Heart right ventricle (tissue), 16 donors: ENCODE measurements at regions not wholly inside any gene's neighbourhood (a gene's known extent, or its start where the extent isn't known, plus 50 kb on each side); places are given as distances from the start of the nearest gene placed in this dataset.

Experiments
- ATAC-seq, 8 donors: fragments of 200-7000 bp; cut with Tn5 transposase; one replicate each; pipeline ENCODE4 v1.9.1; 2020; ENCODE audit warnings: mild to moderate bottlenecking in 8 of 8, moderate library complexity in 8 of 8, moderate number of reproducible peaks in 1 of 8
- DNase-seq, 2 donors: peaks; one replicate each; pipeline ENCODE4 v3.0.0-alpha.2; 2020
- H3K27ac ChIP-seq, 10 donors: fragments of 200-600 bp; sonication (generic) in 2 of 10; one replicate each; pipeline versions ENCODE4 v1.5.0 to v1.8.0; 2020 to 2022; ENCODE audit warnings: mild to moderate bottlenecking in 3 of 10
- H3K27me3 ChIP-seq, 7 donors: fragments of 200-600 bp; one replicate each; pipeline ENCODE4 v1.8.0; 2021 to 2022; ENCODE audit warnings: mild to moderate bottlenecking in 2 of 7
- H3K36me3 ChIP-seq, 9 donors: fragments of 200-600 bp; sonication (generic) in 1 of 9; one replicate each; pipeline versions ENCODE4 v1.5.0 to v1.8.0; 2020 to 2022; ENCODE audit warnings: mild to moderate bottlenecking in 2 of 9
- H3K4me1 ChIP-seq, 9 donors: fragments of 200-600 bp; sonication (generic) in 1 of 9; one replicate each; pipeline versions ENCODE4 v1.5.0 to v1.8.0; 2020 to 2022; ENCODE audit warnings: mild to moderate bottlenecking in 4 of 9
- H3K4me3 ChIP-seq, 10 donors: fragments of 200-600 bp; sonication (generic) in 2 of 10; one replicate each; pipeline versions ENCODE4 v1.5.0 to v1.8.0; 2020 to 2022; ENCODE audit warnings: mild to moderate bottlenecking in 7 of 10, moderate library complexity in 2 of 10
- H3K9me3 ChIP-seq, 11 donors: fragments of 200-600 bp in 10 of 11; sonication (generic) in 2 of 11; one replicate each; pipeline versions ENCODE4 v1.5.0 to v1.8.0; 2013 to 2022; ENCODE audit warnings: mild to moderate bottlenecking in 2 of 11, control low read depth in 1 of 11, moderate library complexity in 1 of 11
- CTCF ChIP-seq, 9 donors: fragments of 200-600 bp; sonication (generic) in 2 of 9; IDR thresholded peaks; one replicate each; pipeline versions ENCODE4 v1.5.0 to v1.8.0; 2021 to 2022; ENCODE audit warnings: antibody characterized with exemption in 9 of 9, mild to moderate bottlenecking in 5 of 9, moderate library complexity in 1 of 9
- WGBS, 2 donors: extraction: QIAGEN DNeasy Blood & Tissue Kit; methylation state at CpG; one replicate each; pipeline ENCODE4 v1.1.7; 2013; ENCODE audit warnings: inconsistent platforms in 1 of 2; 5-methylcytosine and 5-hydroxymethylcytosine counted together
- intact Hi-C, 10 donors: fragments of 100-400 bp; cut with DNase I; formaldehyde crosslinking; loops; one replicate each; pipeline versions ENCODE4 v1.11.1 to v1.14.2; 2022
- donor health status: Arrhythmogenic right ventricular cardiomyopathy.
- donor health status: ischemic (EF 13 %, LVEDD 7.1; RV severe dilation, severe dysfunction).
- donor health status: healthy with polysubstance abuse.
- donor health status: DM: no; HTN: yes; CAD: no.
- donor health status: DM: no; HTN: no; CAD: no.
- donor health status: ischemic (EF 25% LVEDD 6.9; RV normal size, moderate dysfunction).
- donor health status: ischemic (EF 25% LVEDD 5.7; RV mildly dilated, moderate dysfunction).
- donor health status: healthy.
- donor health status: DM: yes; HTN: yes; CAD: no.
- donor health status: Ischemic cardiomyopathy.
- donor health status: ischemic (EF 35%, LVEDD 5.7; RV mildly dilated, moderate dysfunction).
- donor health status: nonischemic (EF 11% LVEDD 7.7; RV severe dilation, severe dysfunction).
- donor health status: DM: yes; HTN: yes; CAD: no.
- donor health status: PGD.
- donor health status: ischemic (EF 29% LVEDD 5.4; RV normal size, mild dysfunction).
- donor health status: nonischemic (EF 23%, LVEDD 6.1; RV moderate dilation, normal function).

GRCh38 chr3:86162521-86162920 is 828.4 kb downstream of the VGLL3 start:
- 85 to 86% methylated on average over 1 of the region's 1 CpG for WGBS, 2 donors
- ATAC-seq: no peak
- no peaks in the 10 kb centered on the region for H3K27me3 ChIP-seq
- no peak overlapping the region for H3K4me3 ChIP-seq
- no peak for DNase-seq
- H3K27ac ChIP-seq: no peak overlapping the region
- H3K9me3 ChIP-seq: peaks cover 0 to 5% (median 0%) of the 10 kb centered on the region in 11 donors
- no peaks in the 10 kb centered on the region for H3K36me3 ChIP-seq
- intact Hi-C loops: no loop called here
- TF ChIP-seq CTCF (IDR thresholded peaks at IDR 0.05): no peak
- no peaks in the 10 kb centered on the region for H3K4me1 ChIP-seq

- no peak for ATAC-seq
- no peaks in the 10 kb centered on the region for H3K4me1 ChIP-seq
- TF ChIP-seq CTCF (IDR thresholded peaks at IDR 0.05): no peak
- intact Hi-C loops: no loop called here
- no peaks in the 10 kb centered on the region for H3K36me3 ChIP-seq
- no peaks in the 10 kb centered on the region for H3K27me3 ChIP-seq
- H3K27ac ChIP-seq: no peak overlapping the region
- no peak overlapping the region for H3K4me3 ChIP-seq
- H3K9me3 ChIP-seq: peaks cover 0 to 5% (median 0%) of the 10 kb centered on the region in 11 donors
- whole genome bisulfite sequencing, 2 donors: 76 to 80% methylated on average over 7 of the region's 7 CpGs
- no peak for DNase-seq
These were observed 829.5 kb downstream of the VGLL3 start for GRCh38 chr3:86161493-86161892.

GRCh38 chr3:86152620-86153019 is 838.3 kb downstream of the VGLL3 start:
- intact Hi-C loops: loop anchor here in 1 of 10 donors (10.0 kb wide), 1 partner anchor 62 kb away; no protein-coding TSS in a partner anchor
- DNase-seq (no peak), ATAC-seq (no peak)
- no peaks in the 10 kb centered on the region for H3K4me1 ChIP-seq
- no peak overlapping the region for H3K4me3 ChIP-seq
- no peaks in the 10 kb centered on the region for H3K36me3 ChIP-seq
- no peaks in the 10 kb centered on the region for H3K27me3 ChIP-seq
- peaks cover 0 to 10% (median 0%) of the 10 kb centered on the region in 11 donors for H3K9me3 ChIP-seq
- TF ChIP-seq CTCF (IDR thresholded peaks at IDR 0.05): no peak
- no peak overlapping the region for H3K27ac ChIP-seq

DNA sequence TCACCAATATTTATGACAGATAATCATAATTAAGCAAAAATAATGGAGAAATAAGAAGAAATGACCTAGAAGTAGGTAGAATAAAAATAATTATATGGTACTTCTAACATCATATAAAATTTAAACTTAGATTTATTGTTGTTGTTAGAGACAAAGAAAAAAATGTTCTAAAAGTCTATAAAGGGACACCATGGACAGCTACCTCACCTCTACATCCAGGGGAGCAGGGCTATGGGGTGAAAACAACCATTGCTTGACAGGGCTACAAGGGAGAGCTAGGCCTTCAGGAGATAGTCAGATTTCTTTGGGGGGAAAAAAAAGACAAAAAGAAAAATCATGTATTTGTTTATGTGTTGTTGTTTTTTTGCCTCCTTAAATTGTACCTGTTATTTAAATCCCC is 841.9 kb downstream of the VGLL3 start:
- Histone ChIP-seq H3K36me3 (no peaks in the 10 kb centered on the region), H3K9me3 (peaks cover 0 to 10% (median 0%) of the 10 kb centered on the region in 11 donors), H3K27ac (no peak overlapping the region), H3K27me3 (no peaks in the 10 kb centered on the region), H3K4me3 (no peak overlapping the region), H3K4me1 (no peaks in the 10 kb centered on the region)
- intact Hi-C loops: no loop called here
- ATAC-seq (no peak), DNase-seq (no peak)
- TF ChIP-seq CTCF (IDR thresholded peaks at IDR 0.05): no peak

DNA sequence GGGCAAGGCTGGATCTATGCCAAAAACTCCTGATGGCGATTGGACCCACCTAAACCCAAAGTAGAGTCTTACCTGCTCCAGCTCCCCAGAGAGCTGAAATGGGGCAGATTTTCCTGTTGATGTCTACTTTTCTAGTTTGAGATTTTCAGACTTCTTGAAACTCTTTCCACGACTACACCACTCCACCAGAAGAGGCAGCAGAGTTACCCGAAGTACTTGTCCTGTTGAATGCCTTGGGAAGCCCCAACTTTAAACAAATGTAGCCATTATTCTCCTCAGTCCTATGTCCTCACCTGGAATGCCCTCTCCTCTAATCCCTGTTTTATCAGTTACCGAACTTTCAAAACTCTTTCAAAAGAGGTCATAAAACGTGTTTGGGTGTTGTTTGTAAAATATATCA is 843.8 kb downstream of the VGLL3 start:
- intact Hi-C loops: no loop called here
- ATAC-seq: no peak

More for the DNA sequence above, 843.8 kb downstream of the VGLL3 start:
- no peaks in the 10 kb centered on the region for H3K27me3 ChIP-seq
- H3K36me3 ChIP-seq: no peaks in the 10 kb centered on the region
- 74 to 79% methylated on average over 5 of the region's 5 CpGs for WGBS, 2 donors
- DNase-seq: no peak
- H3K27ac ChIP-seq: no peak overlapping the region
- H3K9me3 ChIP-seq: peaks cover 0 to 10% (median 0%) of the 10 kb centered on the region in 11 donors
- H3K4me3 ChIP-seq: no peak overlapping the region
- no peaks in the 10 kb centered on the region for H3K4me1 ChIP-seq
- TF ChIP-seq CTCF (IDR thresholded peaks at IDR 0.05): no peak
